NCI-H524 treated with DMSO at 0.1 percent for 48 hours (cell line): ENCODE measurements at regions not wholly inside any gene's neighbourhood (a gene's known extent, or its start where the extent isn't known, plus 50 kb on each side); places are given as distances from the start of the nearest gene placed in this dataset.

ENCODE experiments used
- DNase-seq: peaks from one replicate; lab custom pipeline; 2025; lab: John Stamatoyannopoulos, UW

GRCh38 chr7:21361413-21362125 lies 66.3 kb upstream of the SP4 start:
- no peak for DNase-seq

DNA sequence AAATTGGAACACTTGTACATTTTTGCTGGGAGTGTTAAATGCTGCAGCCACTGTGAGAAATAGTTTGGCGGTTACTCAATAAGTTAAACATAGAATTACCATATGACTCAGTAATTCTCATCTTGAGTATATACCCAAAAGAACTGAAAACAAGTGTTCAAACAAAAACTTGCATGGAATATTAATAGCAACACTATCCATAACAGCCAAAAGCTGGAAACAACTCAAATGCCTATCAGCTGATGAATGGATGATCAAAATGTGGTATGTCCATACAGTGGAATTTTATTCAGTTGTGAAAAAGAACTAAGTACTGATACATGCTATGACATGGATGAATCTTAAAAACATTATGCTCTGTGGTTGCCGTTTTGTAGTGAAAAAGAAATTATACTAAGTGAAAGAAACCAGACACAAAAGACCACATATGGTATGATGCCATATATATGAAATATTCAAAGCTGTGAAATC lies 63.0 kb upstream of the SP4 start:
- DNase-seq, result no peak

DNA sequence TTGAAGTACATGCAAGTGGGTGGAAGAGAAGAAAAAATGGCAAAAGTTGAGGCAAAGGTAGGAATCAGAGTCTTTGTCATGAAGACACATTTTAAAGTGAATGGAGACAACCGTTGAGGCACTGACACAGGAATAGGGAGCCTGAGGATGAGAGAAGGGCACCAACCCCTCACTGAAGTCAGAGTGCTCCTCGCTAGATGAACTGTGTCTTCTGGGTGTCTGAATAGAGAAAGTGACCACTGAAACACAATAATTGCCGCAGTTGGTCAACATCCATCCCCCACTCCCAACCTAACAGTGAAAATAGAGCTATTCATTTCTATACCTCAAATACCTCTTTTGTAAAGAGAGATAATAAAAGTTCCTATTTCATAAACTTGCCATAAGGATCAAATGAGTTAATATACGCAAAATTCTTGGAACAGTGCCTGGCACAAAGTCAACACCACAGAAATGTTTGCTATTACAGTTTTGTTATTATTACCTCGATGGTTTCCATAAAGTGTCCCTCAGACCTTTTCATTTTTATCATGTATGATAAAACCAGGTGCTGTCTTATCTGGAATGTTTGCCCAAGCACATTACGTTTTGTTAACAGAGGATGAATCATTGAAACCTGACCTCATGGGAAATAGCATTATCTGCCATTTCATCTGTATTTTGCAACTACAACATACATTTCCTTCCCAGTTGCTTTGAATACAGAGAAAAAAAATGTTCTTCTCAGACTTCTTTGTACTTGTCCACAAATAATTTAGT lies 61.8 kb upstream of the SP4 start:
- DNase-seq, result no peak

DNA sequence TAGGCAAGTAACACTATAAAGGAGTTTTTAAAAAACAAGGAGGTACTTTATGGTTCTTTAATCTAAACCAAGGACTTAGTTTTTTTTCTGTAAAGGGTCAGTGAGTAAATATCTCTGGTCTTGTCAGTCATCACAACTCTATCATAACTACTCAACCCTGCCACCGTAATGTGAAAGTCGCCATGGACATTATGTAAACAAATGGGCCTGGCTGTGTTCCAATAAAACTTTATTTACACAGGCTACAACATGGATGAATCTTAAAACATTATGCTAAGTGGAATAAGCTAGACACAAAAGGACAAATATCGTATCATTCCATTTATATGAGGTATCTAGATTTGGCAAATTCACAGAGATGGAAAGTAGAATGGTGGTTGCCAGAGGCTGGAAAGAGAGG lies 60.8 kb upstream of the SP4 start:
- DNase-seq, result no peak

DNA sequence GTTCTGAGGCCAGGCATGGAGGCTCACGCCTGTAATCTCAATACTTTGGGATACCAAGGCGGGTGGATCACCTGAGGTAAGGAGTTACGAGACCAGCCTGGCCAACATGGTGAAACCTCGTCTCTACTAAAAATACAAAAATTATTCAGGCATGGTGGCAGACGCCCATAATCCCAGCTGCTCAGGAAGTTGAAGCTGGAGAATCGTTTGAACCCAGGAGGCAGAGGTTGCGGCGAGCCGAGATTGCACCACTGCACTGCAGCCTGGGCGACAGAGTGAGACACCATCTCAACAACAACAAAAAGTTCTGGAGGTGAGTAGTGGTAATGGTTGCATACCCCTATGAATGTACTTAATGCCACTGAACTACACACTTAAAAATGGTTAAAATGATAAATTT lies 60.3 kb upstream of the SP4 start:
- DNase-seq, result no peak

DNA sequence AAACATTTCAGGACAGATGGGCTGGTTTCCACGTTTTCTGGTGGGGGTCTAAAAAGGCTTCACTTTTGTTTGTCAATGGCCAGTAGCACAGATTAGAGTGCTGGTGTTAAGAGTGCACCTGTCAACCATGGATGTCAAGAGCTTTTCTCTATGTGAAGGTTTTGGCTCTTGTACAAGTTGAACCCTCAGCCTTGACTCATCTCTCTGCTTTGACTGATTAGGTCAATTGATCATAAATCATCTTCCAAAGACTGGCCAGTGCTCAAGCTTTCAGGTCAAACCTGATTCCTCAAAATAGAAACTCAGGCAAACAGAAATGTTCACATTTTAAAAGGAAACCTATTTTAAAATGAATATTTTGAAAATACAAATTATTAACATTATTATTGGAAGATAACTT lies 59.6 kb upstream of the SP4 start:
- no peak for DNase-seq

- DNase-seq, result no peak
These were observed 57.5 kb upstream of the SP4 start for GRCh38 chr7:21370283-21370982.

GRCh38 chr7:21371360-21371759 lies 56.5 kb upstream of the SP4 start:
- DNase-seq, result no peak

GRCh38 chr7:21373031-21373430 lies 54.9 kb upstream of the SP4 start:
- DNase-seq, result no peak

DNA sequence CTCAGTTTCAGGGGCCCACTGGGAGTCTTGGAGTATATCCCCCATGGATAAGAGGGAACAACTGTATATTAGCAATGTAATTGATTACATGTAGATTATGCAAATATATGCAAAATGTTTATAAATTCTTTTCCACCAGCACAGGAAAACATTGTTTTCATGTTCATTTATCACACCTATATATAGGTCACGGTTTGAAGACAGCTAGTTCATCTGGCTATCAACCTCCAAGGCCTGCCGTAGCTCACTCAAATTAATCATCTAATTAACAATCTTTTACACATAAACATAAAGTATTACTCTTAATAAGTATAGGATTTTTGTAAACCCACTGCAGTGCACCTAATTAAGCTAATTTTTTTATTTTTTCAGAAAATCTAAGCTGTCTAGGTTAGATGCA lies 53.7 kb upstream of the SP4 start:
- no peak for DNase-seq

DNA sequence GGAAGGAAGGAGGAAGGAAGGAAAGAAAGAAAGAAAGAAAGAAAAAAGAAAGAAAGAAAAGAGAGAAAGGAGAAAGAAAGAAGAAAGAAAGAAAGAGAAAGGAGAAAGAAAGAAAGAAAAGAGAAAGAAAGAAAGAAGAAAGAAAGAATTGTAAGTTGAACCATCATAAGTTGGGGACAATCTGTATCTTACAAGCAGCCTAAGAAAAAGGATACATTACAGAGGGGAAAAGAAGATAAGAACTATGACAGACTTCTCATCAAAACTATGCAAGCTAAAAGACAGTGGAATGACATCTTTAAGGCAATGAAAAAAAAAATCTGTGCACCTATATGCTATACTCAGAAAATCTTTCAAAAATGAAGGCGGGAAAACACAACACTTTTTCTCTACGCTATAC lies 50.3 kb upstream of the SP4 start:
- no peak for DNase-seq
